CD4-positive, alpha-beta memory T cell (primary cell): ENCODE measurements at regions not wholly inside any gene's neighbourhood (a gene's known extent, or its start where the extent isn't known, plus 50 kb on each side); places are given as distances from the start of the nearest gene placed in this dataset.

Experiments
- CTCF ChIA-PET: fragments of 350-600 bp; sonication (Branson Sonifier 250); formaldehyde crosslinking; loops from one replicate; lab custom pipeline; 2021; ENCODE audit warnings: inconsistent platforms; ENCODE audit not compliant: partially characterized antibody; lab: Charles Lee
- POLR2A ChIA-PET: fragments of 350-600 bp; sonication (Branson Sonifier 250); formaldehyde crosslinking; loops from one replicate; lab custom pipeline; 2021; ENCODE audit not compliant: partially characterized antibody; lab: Charles Lee
- DNase-seq, 5 donors: peaks; one replicate each; pipeline versions ENCODE4 v3.0.0 to v3.0.0-alpha.2; 2020 to 2022; ENCODE audit warnings: mixed read lengths in 1 of 5
- H3K27ac ChIP-seq: one replicate; pipeline ENCODE4 v1.7.0; 2013; ENCODE audit warnings: low read depth, low read length
- H3K27me3 ChIP-seq: 2 replicates; pipeline ENCODE4 v1.7.0; 2013; ENCODE audit warnings: mild to moderate bottlenecking, low read length, moderate library complexity; ENCODE audit not compliant: insufficient read depth
- H3K36me3 ChIP-seq: 2 replicates; pipeline ENCODE4 v1.7.0; 2013; ENCODE audit warnings: mild to moderate bottlenecking, low read length, moderate library complexity; ENCODE audit not compliant: insufficient read depth
- H3K4me1 ChIP-seq: 2 replicates; pipeline ENCODE4 v1.7.0; 2013; ENCODE audit warnings: mild to moderate bottlenecking, low read length, moderate library complexity; ENCODE audit not compliant: insufficient read depth
- H3K4me3 ChIP-seq, 2 donors: one replicate each; pipeline ENCODE4 v1.7.0; 2013; ENCODE audit warnings: low read length in 2 of 2, mild to moderate bottlenecking in 1 of 2
- H3K9me3 ChIP-seq, 2 donors: one replicate each; pipeline ENCODE4 v1.7.0; 2013; ENCODE audit warnings: low read length in 2 of 2, control low read depth in 1 of 2; ENCODE audit not compliant: control insufficient read depth in 1 of 2
- H3K27ac Mint-ChIP-seq, 7 donors: one replicate each; pipeline ENCODE4 v1.8.0; 2020 to 2021; ENCODE audit warnings: mixed read lengths in 7 of 7, mild to moderate bottlenecking in 6 of 7, inconsistent platforms in 3 of 7, moderate library complexity in 3 of 7
- H3K27me3 Mint-ChIP-seq, 2 donors: one replicate each; pipeline ENCODE4 v1.8.0; 2020 to 2021; ENCODE audit warnings: mixed read lengths in 2 of 2
- H3K36me3 Mint-ChIP-seq, 2 donors: one replicate each; pipeline ENCODE4 v1.8.0; 2020 to 2021; ENCODE audit warnings: mixed read lengths in 2 of 2, inconsistent platforms in 1 of 2, mild to moderate bottlenecking in 1 of 2
- H3K4me1 Mint-ChIP-seq, 4 donors: one replicate each; pipeline ENCODE4 v1.8.0; 2020 to 2021; ENCODE audit warnings: mixed read lengths in 4 of 4, mild to moderate bottlenecking in 1 of 4
- H3K4me3 Mint-ChIP-seq, 8 donors: one replicate each; pipeline ENCODE4 v1.8.0; 2020 to 2021; ENCODE audit warnings: mixed read lengths in 8 of 8, mild to moderate bottlenecking in 7 of 8, moderate library complexity in 6 of 8, inconsistent platforms in 3 of 8
- H3K9me3 Mint-ChIP-seq, 8 donors: one replicate each; pipeline ENCODE4 v1.8.0; 2020 to 2021; ENCODE audit warnings: mixed read lengths in 8 of 8, mild to moderate bottlenecking in 5 of 8, inconsistent platforms in 3 of 8, moderate library complexity in 1 of 8
- intact Hi-C: fragments of 100-400 bp; cut with micrococcal nuclease; formaldehyde crosslinking; loops from one replicate; pipeline ENCODE4 v1.15.1; 2023

- Histone ChIP-seq H3K9me3 (no peaks in the 10 kb centered on the region), H3K27me3 (no peaks in the 10 kb centered on the region), H3K4me3 (no peak overlapping the region), H3K36me3 (no peaks in the 10 kb centered on the region), H3K4me1 (no peaks in the 10 kb centered on the region), H3K27ac (no peak overlapping the region)
- ChIA-PET POLR2A (no interaction called here), CTCF (no interaction called here)
- Mint-ChIP-seq H3K36me3 (no peaks in the 10 kb centered on the region), H3K27me3 (no peaks in the 10 kb centered on the region), H3K27ac (no peak overlapping the region), H3K4me3 (no peak overlapping the region), H3K9me3 (peaks cover 3 to 15% (median 9%) of the 10 kb centered on the region in 8 donors), H3K4me1 (no peaks in the 10 kb centered on the region)
- DNase-seq, result no peak
- intact Hi-C loops, result loop anchor here (10.0 kb wide), 1 partner anchor 59 kb away; no protein-coding TSS in a partner anchor
Measured at GRCh38 chr18:27763341-27763740, 413.6 kb downstream of the CDH2 start.

GRCh38 chr18:27762054-27762453 lies 414.9 kb downstream of the CDH2 start:
- Histone ChIP-seq H3K27ac (no peak overlapping the region), H3K9me3 (no peaks in the 10 kb centered on the region), H3K27me3 (no peaks in the 10 kb centered on the region), H3K4me1 (no peaks in the 10 kb centered on the region), H3K36me3 (no peaks in the 10 kb centered on the region), H3K4me3 (no peak overlapping the region)
- H3K4me1 Mint-ChIP-seq, result no peaks in the 10 kb centered on the region
- DNase-seq, result no peak
- intact Hi-C loops, result loop anchor here (10.0 kb wide), 1 partner anchor 57 kb away; no protein-coding TSS in a partner anchor
- POLR2A ChIA-PET, result no interaction called here
- H3K36me3 Mint-ChIP-seq, result no peaks in the 10 kb centered on the region
- H3K27me3 Mint-ChIP-seq, result no peaks in the 10 kb centered on the region
- no peak overlapping the region for H3K27ac Mint-ChIP-seq
- no peak overlapping the region for H3K4me3 Mint-ChIP-seq
- CTCF ChIA-PET, result no interaction called here
- peaks cover under 1 to 13% (median 7%) of the 10 kb centered on the region in 8 donors for H3K9me3 Mint-ChIP-seq

DNA sequence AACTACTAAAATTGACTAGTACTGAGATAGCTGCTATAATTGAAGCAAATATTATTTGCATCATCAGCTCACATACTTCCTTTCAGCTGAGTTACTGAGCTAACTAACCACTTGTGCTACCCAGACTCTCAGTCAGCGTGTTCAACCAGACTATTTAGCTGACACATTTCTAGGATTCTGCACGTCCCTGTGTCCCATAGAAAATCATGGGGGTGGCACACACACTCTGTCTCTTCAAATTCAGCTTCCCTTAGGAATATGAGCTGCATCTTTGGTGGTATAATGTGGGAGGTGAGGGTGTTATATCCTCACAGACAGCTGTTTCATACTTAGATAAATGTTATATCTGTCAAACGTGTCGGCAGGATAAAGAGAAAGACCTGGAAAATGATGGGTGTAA lies 424.0 kb downstream of the CDH2 start:
- ChIA-PET POLR2A (no interaction called here), CTCF (no interaction called here)
- Histone ChIP-seq H3K4me1 (no peaks in the 10 kb centered on the region), H3K9me3 (no peaks in the 10 kb centered on the region), H3K27me3 (no peaks in the 10 kb centered on the region), H3K27ac (no peak overlapping the region), H3K4me3 (no peak overlapping the region), H3K36me3 (no peaks in the 10 kb centered on the region)
- peaks cover 0 to 28% (median 10%) of the 10 kb centered on the region in 8 donors for H3K9me3 Mint-ChIP-seq
- H3K27ac Mint-ChIP-seq, result no peak overlapping the region
- DNase-seq, result no peak
- H3K27me3 Mint-ChIP-seq, result no peaks in the 10 kb centered on the region
- no peaks in the 10 kb centered on the region for H3K4me1 Mint-ChIP-seq
- H3K36me3 Mint-ChIP-seq, result no peaks in the 10 kb centered on the region
- intact Hi-C loops, result no loop called here
- H3K4me3 Mint-ChIP-seq, result no peak overlapping the region

DNA sequence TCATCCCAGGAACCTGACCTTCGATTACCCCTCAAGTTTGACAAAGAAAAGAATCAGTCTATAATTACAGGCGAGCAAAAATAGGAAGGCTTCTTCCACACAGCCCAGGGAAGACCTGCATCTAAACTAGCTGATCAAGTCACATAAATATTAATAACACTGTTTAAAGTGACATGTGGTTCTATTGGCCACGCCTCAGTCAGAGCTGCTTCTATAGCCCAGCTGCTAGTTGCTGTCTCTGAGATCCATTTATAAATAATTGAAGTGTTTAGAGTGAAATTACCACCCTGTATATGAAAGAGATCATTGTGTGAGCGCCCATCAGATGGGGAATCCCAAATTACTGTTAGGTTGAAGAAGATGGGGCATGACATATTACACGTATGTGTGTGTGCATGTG lies 426.0 kb downstream of the CDH2 start:
- no peak for DNase-seq
- Histone ChIP-seq H3K27ac (no peak overlapping the region), H3K4me3 (no peak overlapping the region), H3K36me3 (no peaks in the 10 kb centered on the region), H3K9me3 (no peaks in the 10 kb centered on the region), H3K4me1 (no peaks in the 10 kb centered on the region), H3K27me3 (no peaks in the 10 kb centered on the region)
- CTCF ChIA-PET, result no interaction called here
- POLR2A ChIA-PET, result no interaction called here
- Mint-ChIP-seq H3K9me3 (peaks cover 0 to 28% (median 11%) of the 10 kb centered on the region in 8 donors), H3K36me3 (no peaks in the 10 kb centered on the region), H3K4me3 (no peak overlapping the region), H3K27ac (no peak overlapping the region), H3K4me1 (no peaks in the 10 kb centered on the region), H3K27me3 (no peaks in the 10 kb centered on the region)
- intact Hi-C loops, result no loop called here

GRCh38 chr18:27750014-27750413 lies 426.9 kb downstream of the CDH2 start:
- no peak overlapping the region for H3K4me3 Mint-ChIP-seq
- intact Hi-C loops, result no loop called here
- Histone ChIP-seq H3K9me3 (no peaks in the 10 kb centered on the region), H3K27me3 (no peaks in the 10 kb centered on the region), H3K36me3 (no peaks in the 10 kb centered on the region), H3K27ac (no peak overlapping the region), H3K4me3 (no peak overlapping the region), H3K4me1 (no peaks in the 10 kb centered on the region)
- H3K9me3 Mint-ChIP-seq, result peaks cover 0 to 24% (median 13%) of the 10 kb centered on the region in 8 donors
- no peaks in the 10 kb centered on the region for H3K27me3 Mint-ChIP-seq
- DNase-seq, result no peak
- ChIA-PET POLR2A (no interaction called here), CTCF (no interaction called here)
- H3K36me3 Mint-ChIP-seq, result no peaks in the 10 kb centered on the region
- no peaks in the 10 kb centered on the region for H3K4me1 Mint-ChIP-seq
- no peak overlapping the region for H3K27ac Mint-ChIP-seq

GRCh38 chr18:27749194-27749593 lies 427.7 kb downstream of the CDH2 start:
- Histone ChIP-seq H3K9me3 (no peaks in the 10 kb centered on the region), H3K4me3 (no peak overlapping the region), H3K27ac (no peak overlapping the region), H3K27me3 (no peaks in the 10 kb centered on the region), H3K36me3 (no peaks in the 10 kb centered on the region), H3K4me1 (no peaks in the 10 kb centered on the region)
- intact Hi-C loops, result no loop called here
- no peak overlapping the region for H3K4me3 Mint-ChIP-seq
- CTCF ChIA-PET, result no interaction called here
- H3K27ac Mint-ChIP-seq, result no peak overlapping the region
- H3K9me3 Mint-ChIP-seq, result peaks cover 0 to 22% (median 13%) of the 10 kb centered on the region in 8 donors
- no peak for DNase-seq
- H3K27me3 Mint-ChIP-seq, result no peaks in the 10 kb centered on the region
- no peaks in the 10 kb centered on the region for H3K36me3 Mint-ChIP-seq
- H3K4me1 Mint-ChIP-seq, result no peaks in the 10 kb centered on the region
- POLR2A ChIA-PET, result no interaction called here

DNA sequence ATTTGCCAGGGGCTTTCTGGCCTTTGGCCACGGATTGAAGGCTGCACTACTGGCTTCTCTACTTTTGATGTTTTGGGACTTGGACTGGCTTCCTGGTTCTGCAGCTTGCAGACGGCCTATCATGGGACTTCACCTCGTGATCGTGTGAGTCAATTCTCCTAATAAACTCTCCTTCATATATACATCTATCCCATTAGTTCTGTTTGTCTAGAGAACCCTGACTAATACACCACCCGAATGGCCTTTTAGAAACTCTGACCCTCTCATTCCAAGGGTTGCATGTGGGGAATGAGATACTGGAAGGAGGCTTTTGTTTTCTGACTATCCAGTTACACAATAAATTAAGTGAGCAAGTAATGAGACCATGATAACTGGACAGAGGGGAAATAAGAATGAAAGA lies 430.7 kb downstream of the CDH2 start:
- Mint-ChIP-seq H3K9me3 (peaks cover 0 to 22% (median 17%) of the 10 kb centered on the region in 8 donors), H3K4me3 (no peak overlapping the region), H3K4me1 (no peaks in the 10 kb centered on the region), H3K36me3 (no peaks in the 10 kb centered on the region), H3K27me3 (no peaks in the 10 kb centered on the region), H3K27ac (no peak overlapping the region)
- CTCF ChIA-PET, result no interaction called here
- no peaks in the 10 kb centered on the region for H3K4me1 ChIP-seq
- no peak for DNase-seq
- H3K4me3 ChIP-seq, result no peak overlapping the region
- H3K36me3 ChIP-seq, result no peaks in the 10 kb centered on the region
- intact Hi-C loops, result no loop called here
- no peaks in the 10 kb centered on the region for H3K27me3 ChIP-seq
- no peak overlapping the region for H3K27ac ChIP-seq
- POLR2A ChIA-PET, result no interaction called here
- H3K9me3 ChIP-seq, result no peaks in the 10 kb centered on the region

DNA sequence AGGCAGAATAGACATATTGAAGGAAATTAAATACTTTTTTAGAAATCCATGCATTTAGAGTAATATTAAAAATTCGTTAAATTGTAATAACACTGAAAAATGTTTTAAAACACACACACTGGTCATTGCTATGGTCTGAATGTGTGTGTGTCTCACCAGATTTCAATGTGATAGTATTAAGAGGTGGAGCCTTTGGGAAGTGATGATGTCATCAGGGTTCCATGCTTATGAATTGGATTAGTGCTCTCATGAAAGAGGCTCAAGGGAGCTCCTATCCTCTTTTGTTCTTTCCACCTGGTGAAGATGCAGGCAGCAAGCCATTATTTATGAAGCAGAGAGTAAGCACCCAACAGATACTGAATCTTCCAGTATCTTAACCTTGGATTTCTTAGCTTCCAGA lies 441.8 kb downstream of the CDH2 start:
- no peak for DNase-seq
- H3K36me3 Mint-ChIP-seq, result no peaks in the 10 kb centered on the region
- POLR2A ChIA-PET, result no interaction called here
- Histone ChIP-seq H3K4me1 (no peaks in the 10 kb centered on the region), H3K27me3 (no peaks in the 10 kb centered on the region), H3K36me3 (no peaks in the 10 kb centered on the region), H3K27ac (no peak overlapping the region), H3K4me3 (no peak overlapping the region), H3K9me3 (peaks cover 0 to 3% of the 10 kb centered on the region in 2 donors)
- H3K4me3 Mint-ChIP-seq, result no peak overlapping the region
- intact Hi-C loops, result no loop called here
- H3K9me3 Mint-ChIP-seq, result peaks cover 0 to 15% (median 4%) of the 10 kb centered on the region in 8 donors
- H3K4me1 Mint-ChIP-seq, result no peaks in the 10 kb centered on the region
- CTCF ChIA-PET, result no interaction called here
- H3K27ac Mint-ChIP-seq, result no peak overlapping the region
- H3K27me3 Mint-ChIP-seq, result no peaks in the 10 kb centered on the region
